HepG2 (cell line): ENCODE measurements at regions not wholly inside any gene's neighbourhood (a gene's known extent, or its start where the extent isn't known, plus 50 kb on each side); places are given as distances from the start of the nearest gene placed in this dataset.
A peak's percentile ranks its signal among the peaks of the same experiment; 100 is the strongest.

Experiments
- CC2D1A ChIP-seq: sonication (generic); formaldehyde crosslinking; IDR thresholded peaks from 2 replicates; pipeline ENCODE4 v1.8.1; 2023; ENCODE audit warnings: mild to moderate bottlenecking, missing genetic modification reagents
- CTCF ChIP-seq: sonication (generic); formaldehyde crosslinking; IDR thresholded peaks from 2 replicates; pipeline ENCODE4 v1.5.0; 2020; ENCODE audit warnings: mild to moderate bottlenecking, missing genetic modification reagents, moderate library complexity
- DMAP1 ChIP-seq: IDR thresholded peaks from 2 replicates; pipeline ENCODE4 v1.6.1; 2016
- E2F2 ChIP-seq: sonication (generic); formaldehyde crosslinking; IDR thresholded peaks from 2 replicates; pipeline ENCODE4 v1.4.0; 2020; ENCODE audit warnings: missing genetic modification reagents, borderline replicate concordance
- ELF1 ChIP-seq: sonication (generic); formaldehyde crosslinking; IDR thresholded peaks from 2 replicates; pipeline ENCODE4 v1.4.0; 2020; ENCODE audit warnings: missing genetic modification reagents
- GPN1 ChIP-seq: sonication (generic); formaldehyde crosslinking; IDR thresholded peaks from 2 replicates; pipeline ENCODE4 v1.5.1; 2020; ENCODE audit warnings: missing genetic modification reagents, borderline replicate concordance
- JDP2 ChIP-seq: sonication (generic); formaldehyde crosslinking; IDR thresholded peaks from 2 replicates; pipeline ENCODE4 v1.8.1; 2022; ENCODE audit warnings: missing genetic modification reagents, borderline replicate concordance
- MAFF ChIP-seq: IDR thresholded peaks from 2 replicates; pipeline ENCODE4 v1.6.1; 2011; ENCODE audit warnings: low read depth, low read length, improper control_type of control experiment
- NCOA2 ChIP-seq: sonication (generic); formaldehyde crosslinking; IDR thresholded peaks from 2 replicates; pipeline ENCODE4 v1.8.0; 2022; ENCODE audit warnings: inconsistent platforms
- NFAT5 ChIP-seq: sonication (generic); formaldehyde crosslinking; IDR thresholded peaks from 2 replicates; pipeline ENCODE4 v1.4.0; 2020; ENCODE audit warnings: missing genetic modification reagents
- NFYB ChIP-seq: sonication (generic); formaldehyde crosslinking; IDR thresholded peaks from 2 replicates; pipeline ENCODE4 v1.4.0; 2020; ENCODE audit warnings: missing genetic modification reagents
- NR2F1 ChIP-seq, 2 experiments: fragments of 450-650 bp in 1 of 2; formaldehyde crosslinking in 1 of 2; IDR thresholded peaks; 2 replicates each; pipeline versions ENCODE4 v1.5.0 to v1.6.1; 2016 to 2020; ENCODE audit warnings: mild to moderate bottlenecking in 1 of 2, missing compliant biosample characterization in 1 of 2, missing genetic modification reagents in 1 of 2, moderate library complexity in 1 of 2
- PHB2 ChIP-seq: fragments of 450-650 bp; IDR thresholded peaks from 2 replicates; pipeline ENCODE4 v1.6.1; 2018; ENCODE audit not compliant: partially characterized antibody
- PHF5A ChIP-seq: IDR thresholded peaks from one replicate; pipeline ENCODE4 v1.6.1; 2018; ENCODE audit warnings: low read depth, missing genetic modification reagents; ENCODE audit not compliant: unreplicated experiment
- RFX3 ChIP-seq: IDR thresholded peaks from 2 replicates; pipeline ENCODE4 v1.6.1; 2016; ENCODE audit warnings: missing biosample characterization, missing genetic modification reagents
- RNF2 ChIP-seq: fragments of 450-650 bp; conservative IDR thresholded peaks from 2 replicates; pipeline ENCODE4 v1.6.1; 2016; ENCODE audit warnings: low read depth
- SRSF9 ChIP-seq: fragments of 200-400 bp; formaldehyde crosslinking; IDR thresholded peaks from 2 replicates; pipeline ENCODE4 v1.6.1; 2018; ENCODE audit warnings: borderline replicate concordance, mild to moderate bottlenecking, low read depth, low read length; ENCODE audit not compliant: insufficient read depth, poor library complexity, severe bottlenecking
- TBX3 ChIP-seq: fragments of 450-650 bp; IDR thresholded peaks from 2 replicates; pipeline ENCODE4 v1.6.1; 2017; ENCODE audit warnings: antibody characterized with exemption, mild to moderate bottlenecking, inconsistent platforms, borderline replicate concordance
- TP53 ChIP-seq: sonication (generic); formaldehyde crosslinking; conservative IDR thresholded peaks from 2 replicates; pipeline ENCODE4 v1.4.0; 2020; ENCODE audit warnings: missing genetic modification reagents
- ZNF230 ChIP-seq: sonication (generic); formaldehyde crosslinking; IDR thresholded peaks from 2 replicates; pipeline ENCODE4 v1.4.0; 2020; ENCODE audit warnings: mild to moderate bottlenecking, missing genetic modification reagents
- ZNF317 ChIP-seq: sonication (generic); formaldehyde crosslinking; IDR thresholded peaks from 2 replicates; pipeline ENCODE4 v1.5.0; 2020; ENCODE audit warnings: mild to moderate bottlenecking, missing genetic modification reagents
- ZNF354B ChIP-seq: sonication (generic); formaldehyde crosslinking; IDR thresholded peaks from 2 replicates; pipeline ENCODE4 v1.8.0; 2022; ENCODE audit warnings: mild to moderate bottlenecking, missing genetic modification reagents
- ZNF598 ChIP-seq: sonication (generic); formaldehyde crosslinking; IDR thresholded peaks from 2 replicates; pipeline ENCODE4 v1.5.1; 2020; ENCODE audit warnings: mild to moderate bottlenecking, missing genetic modification reagents, borderline replicate concordance
- ZNF781 ChIP-seq: sonication (generic); formaldehyde crosslinking; IDR thresholded peaks from 2 replicates; pipeline ENCODE4 v1.5.1; 2020; ENCODE audit warnings: borderline replicate concordance, mild to moderate bottlenecking, missing genetic modification reagents; ENCODE audit errors: not compliant biosample characterization

DNA sequence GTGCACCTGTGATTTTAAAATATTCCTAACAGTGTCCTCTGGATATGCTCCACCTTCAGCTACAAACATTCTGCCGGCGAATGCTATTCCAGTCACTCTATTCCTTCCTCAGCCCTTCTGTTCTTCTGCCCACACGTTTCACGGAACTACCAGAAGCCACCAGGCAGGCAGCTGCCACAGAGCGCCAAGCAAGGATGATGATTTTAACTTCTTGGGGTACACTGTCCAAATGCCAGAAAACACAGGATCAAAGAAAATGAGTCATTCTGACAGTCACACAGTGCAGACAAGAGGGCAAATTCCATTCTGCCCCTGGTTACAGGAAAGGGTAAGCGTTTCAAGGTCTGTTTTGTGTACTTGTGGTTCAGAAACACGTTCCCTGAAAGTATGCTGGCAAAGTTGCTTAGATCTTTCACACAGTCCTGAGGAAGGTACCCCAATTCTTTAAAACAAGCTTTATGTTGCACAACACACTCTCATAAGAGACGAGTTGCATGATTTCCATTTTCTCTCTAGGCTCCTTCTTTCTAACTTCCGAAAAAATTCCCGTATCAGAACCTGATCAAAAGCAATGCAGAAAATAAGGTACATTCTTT, 508.3 kb upstream of the PKN2 start (continued):
- no peak for TF ChIP-seq JDP2 (CRISPR knock-in tag)
- TF ChIP-seq TP53: no peak; the same call in 1 of the 2 replicates
- peak; percentile 54; the same call in 1 of the 2 replicates for TF ChIP-seq RFX3
- TF ChIP-seq TBX3: peak; percentile 68; the same call in 1 of the 2 replicates
- no peak for TF ChIP-seq NFYB (CRISPR knock-in tag)
- TF ChIP-seq GPN1 (CRISPR knock-in tag): no peak
- TF ChIP-seq ZNF598: no peak
- TF ChIP-seq ELF1 (CRISPR knock-in tag): 0 out of 2 replicates have a peak, but pooled peaks have one; percentile 48
- TF ChIP-seq ZNF354B (CRISPR knock-in tag): no peak
- no peak for TF ChIP-seq NFAT5 (CRISPR knock-in tag)
- TF ChIP-seq CC2D1A: no peak
- no peak for TF ChIP-seq RNF2
- TF ChIP-seq E2F2: no peak
- TF ChIP-seq NCOA2: peak; percentile 100
- TF ChIP-seq PHB2: no peak
- TF ChIP-seq CTCF (CRISPR knock-in tag): no peak
- TF ChIP-seq ZNF781: peak; percentile 48
- TF ChIP-seq SRSF9: no peak
- no peak; the same call in 1 of the 2 replicates for TF ChIP-seq ZNF317 (CRISPR knock-in tag)
- peak; percentile 55; the same call in 1 of the 2 replicates for TF ChIP-seq MAFF
- TF ChIP-seq NR2F1 (CRISPR knock-in tag; IDR thresholded peaks at IDR 0.05): peak; percentile 43 to 77; a peak in 3 of 4 replicates
- no peak for TF ChIP-seq ZNF230
- peak; percentile 63; the same call in 1 of the 2 replicates for TF ChIP-seq DMAP1 (CRISPR knock-in tag)
- peak; percentile 93 for TF ChIP-seq PHF5A (CRISPR knock-in tag)
